ENCODE measurements at regions not wholly inside any gene's neighbourhood (a gene's known extent, or its start where the extent isn't known, plus 50 kb on each side); places are given as distances from the start of the nearest gene placed in this dataset.

GRCh38 chrX:39618178-39618577, 479.6 kb downstream of the BCOR start:
- no peak for TF ChIP-seq EP300 (IDR thresholded peaks at IDR 0.05)
- no peak for TF ChIP-seq CTCF (IDR thresholded peaks at IDR 0.05)

All from ovary (tissue), 3 donors.